ENCODE measurements at regions not wholly inside any gene's neighbourhood (a gene's known extent, or its start where the extent isn't known, plus 50 kb on each side); places are given as distances from the start of the nearest gene placed in this dataset.

- Histone ChIP-seq H3K4me1 (replicated peaks) (no peaks in the 10 kb centered on the region), H3K27me3 (replicated peaks; ENCODE audit: insufficient read depth) (no peaks in the 10 kb centered on the region), H3K4me3 (no peak overlapping the region), H3K9me3 (no peaks in the 10 kb centered on the region), H3K36me3 (peaks cover 3 to 17% of the 10 kb centered on the region in 2 donors), H3K27ac (no peak overlapping the region)
- no peak for DNase-seq (ENCODE audit: low spot score)
- intact Hi-C loops (cut with DNase I), result no loop called here
- WGBS, result 89% methylated on average over 12 of the region's 12 CpGs
- TF ChIP-seq POLR2AphosphoS5 (IDR thresholded peaks at IDR 0.05) (no peak), POLR2A (IDR thresholded peaks at IDR 0.05) (no peak), CTCF (IDR thresholded peaks at IDR 0.05) (no peak)
These were observed 136.8 kb downstream of the SNRPN start for GRCh38 chr15:25091421-25092158.

DNA sequence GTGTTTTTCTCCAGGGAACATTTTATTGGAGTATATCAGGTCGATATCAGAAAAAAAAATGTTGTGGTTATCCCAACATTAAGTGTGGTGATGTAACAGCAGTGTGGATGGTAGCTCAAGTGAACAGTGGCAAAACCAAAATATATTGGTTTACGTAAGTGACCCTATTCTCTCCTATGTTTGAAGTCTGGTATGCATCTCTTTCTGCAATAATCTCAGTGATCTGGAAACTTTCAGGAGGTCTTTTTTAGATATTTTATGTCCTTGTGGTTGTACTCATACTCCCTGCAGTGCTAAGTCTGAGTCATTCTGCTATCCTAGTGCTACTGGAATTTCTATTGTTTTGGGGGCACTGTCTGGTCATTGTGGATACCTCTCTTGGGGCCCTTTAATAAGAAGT is 137.9 kb downstream of the SNRPN start:
- Histone ChIP-seq H3K4me1 (replicated peaks) (no peaks in the 10 kb centered on the region), H3K36me3 (peaks cover 6 to 8% of the 10 kb centered on the region in 2 donors), H3K4me3 (no peak overlapping the region), H3K9me3 (no peaks in the 10 kb centered on the region), H3K27ac (no peak overlapping the region), H3K27me3 (replicated peaks; ENCODE audit: insufficient read depth) (no peaks in the 10 kb centered on the region)
- intact Hi-C loops (cut with DNase I), result no loop called here
- no peak for DNase-seq (ENCODE audit: low spot score)
- 98% methylated on average over 2 of the region's 2 CpGs for WGBS
- TF ChIP-seq CTCF (IDR thresholded peaks at IDR 0.05) (no peak), POLR2A (IDR thresholded peaks at IDR 0.05) (no peak), POLR2AphosphoS5 (IDR thresholded peaks at IDR 0.05) (no peak)

GRCh38 chr15:25093455-25094029 is 138.8 kb downstream of the SNRPN start:
- Histone ChIP-seq H3K4me1 (replicated peaks) (no peaks in the 10 kb centered on the region), H3K27ac (no peak overlapping the region), H3K36me3 (peaks cover 6 to 8% of the 10 kb centered on the region in 2 donors), H3K27me3 (replicated peaks; ENCODE audit: insufficient read depth) (no peaks in the 10 kb centered on the region), H3K4me3 (no peak overlapping the region), H3K9me3 (no peaks in the 10 kb centered on the region)
- DNase-seq (ENCODE audit: low spot score), result no peak
- 71% methylated on average over 4 of the region's 4 CpGs for WGBS
- intact Hi-C loops (cut with DNase I), result no loop called here
- TF ChIP-seq POLR2A (IDR thresholded peaks at IDR 0.05), result no peak
- no peak for TF ChIP-seq CTCF (IDR thresholded peaks at IDR 0.05)
- no peak for TF ChIP-seq POLR2AphosphoS5 (IDR thresholded peaks at IDR 0.05)

DNA sequence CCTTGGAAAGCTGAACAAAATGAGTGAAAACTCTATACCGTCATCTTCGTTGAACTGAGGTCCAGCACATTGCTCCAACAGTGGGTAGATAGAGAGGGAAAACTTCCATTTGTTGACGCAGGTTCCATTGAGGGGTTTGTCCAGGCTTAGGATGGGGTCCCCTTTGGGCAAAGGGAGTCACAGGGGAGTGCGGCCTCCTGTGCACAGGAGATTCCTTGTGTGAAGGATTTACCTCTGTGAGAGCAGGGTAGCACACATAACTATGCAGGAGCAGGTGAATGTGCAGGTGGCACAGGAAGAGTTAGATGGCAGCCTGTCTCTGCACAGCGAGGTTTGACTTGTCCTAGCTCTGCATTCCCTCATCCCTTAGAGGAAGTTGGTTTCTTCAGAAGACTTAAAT is 139.3 kb downstream of the SNRPN start:
- H3K9me3 ChIP-seq, result no peaks in the 10 kb centered on the region
- H3K36me3 ChIP-seq, result peaks cover 6 to 8% of the 10 kb centered on the region in 2 donors

More for the DNA sequence above, 139.3 kb downstream of the SNRPN start:
- Histone ChIP-seq H3K27me3 (replicated peaks; ENCODE audit: insufficient read depth) (no peaks in the 10 kb centered on the region), H3K27ac (no peak overlapping the region), H3K4me3 (no peak overlapping the region), H3K4me1 (replicated peaks) (no peaks in the 10 kb centered on the region)
- intact Hi-C loops (cut with DNase I), result no loop called here
- 87% methylated on average over 5 of the region's 5 CpGs for WGBS
- no peak for TF ChIP-seq CTCF (IDR thresholded peaks at IDR 0.05)
- TF ChIP-seq POLR2A (IDR thresholded peaks at IDR 0.05), result no peak
- no peak for TF ChIP-seq POLR2AphosphoS5 (IDR thresholded peaks at IDR 0.05)
- no peak for DNase-seq (ENCODE audit: low spot score)
